K562 (cell line): ENCODE measurements at regions not wholly inside any gene's neighbourhood (a gene's known extent, or its start where the extent isn't known, plus 50 kb on each side); places are given as distances from the start of the nearest gene placed in this dataset.

Source experiments
- ATAC-seq: fragments of 200-7000 bp; cut with Tn5 transposase; 3 replicates; pipeline ENCODE4 v1.9.1; 2020; ENCODE audit warnings: moderate library complexity
- BruUV-seq: library from RNA; stranded (reverse); fragments of 400-500 nt; replicated peaks from 2 replicates; lab custom pipeline; 2021; lab: Mats Ljungman, UMichigan
- CTCF ChIA-PET: fragments of 300-600 bp; formaldehyde crosslinking; extraction: SDS; loops from one replicate; lab custom pipeline; 2021; ENCODE audit warnings: low intra/inter-chr PET ratio; lab: Yijun Ruan, JAX
- POLR2A ChIA-PET: fragments of 300-600, 350-650 bp; sonication (Branson Sonifier 250); formaldehyde crosslinking; extraction: SDS; loops from one replicate; lab custom pipeline; 2021; ENCODE audit warnings: antibody characterized with exemption, inconsistent platforms; lab: Yijun Ruan, JAX
- DNase-seq, 4 experiments: peaks; one replicate each; pipeline versions ENCODE4 v3.0.0 to v3.0.0-alpha.2; 2011 to 2018; ENCODE audit warnings: low spot score in 3 of 4, mixed read lengths in 3 of 4; ENCODE audit errors: extremely low read depth in 1 of 4
- FAIRE-seq: peaks from 2 replicates; lab custom pipeline; 2011; peaks lifted over from hg19 to GRCh38; lab: Jason Lieb, UNC
- H2AFZ ChIP-seq: 2 replicates; pipeline ENCODE4 v1.6.0; 2011; ENCODE audit warnings: low read depth, low read length, control low read depth, inconsistent platforms
- H3K27ac ChIP-seq: fragments of 200-600 bp; 3 replicates; pipeline ENCODE4 v1.8.0; 2011; ENCODE audit warnings: low read depth, mild to moderate bottlenecking, control low read depth, inconsistent platforms, low read length, moderate library complexity, mixed read lengths; ENCODE audit errors: extremely low read depth
- H3K27me3 ChIP-seq, 2 experiments: fragments of 300-600 bp in 1 of 2; 2 replicates in 1 of 2; 3 replicates in 1 of 2; pipeline versions ENCODE4 v1.6.0 to v1.8.0; 2011; ENCODE audit warnings: inconsistent platforms in 2 of 2, low read length in 2 of 2, mild to moderate bottlenecking in 1 of 2, mixed read lengths in 1 of 2, moderate library complexity in 1 of 2; ENCODE audit not compliant: control insufficient read depth in 2 of 2, insufficient read depth in 2 of 2
- H3K36me3 ChIP-seq: fragments of 300-600 bp; 3 replicates; pipeline ENCODE4 v1.8.0; 2011; ENCODE audit warnings: mild to moderate bottlenecking, low read length, inconsistent platforms; ENCODE audit not compliant: control insufficient read depth, insufficient read depth
- H3K4me1 ChIP-seq, 2 experiments: fragments of 200-600 bp in 1 of 2; replicated peaks in 1 of 2; 2 replicates in 1 of 2; 3 replicates in 1 of 2; pipeline versions ENCODE4 v1.5.1 to v1.8.0; 2011; ENCODE audit warnings: inconsistent platforms in 2 of 2, low read length in 2 of 2, mild to moderate bottlenecking in 1 of 2, mixed read lengths in 1 of 2, moderate library complexity in 1 of 2; ENCODE audit not compliant: control insufficient read depth in 2 of 2, insufficient read depth in 2 of 2
- H3K4me2 ChIP-seq: 2 replicates; pipeline ENCODE4 v1.6.1; 2011; ENCODE audit warnings: low read length, control low read depth, inconsistent platforms, mixed read lengths; ENCODE audit not compliant: insufficient read depth
- H3K4me3 ChIP-seq: fragments of 200-600 bp; sonication (generic), shearing (Covaris generic); 2 replicates; pipeline ENCODE4 v1.5.1; 2016; ENCODE audit warnings: control low read depth, inconsistent platforms
- H3K79me2 ChIP-seq: fragments of 200-600 bp; 3 replicates; pipeline ENCODE4 v1.8.0; 2011; ENCODE audit warnings: low read length, inconsistent platforms; ENCODE audit not compliant: control insufficient read depth, insufficient read depth
- H3K9ac ChIP-seq, 2 experiments: 2 replicates each; pipeline versions ENCODE4 v1.6.0 to v1.6.1; 2011; ENCODE audit warnings: low read depth in 2 of 2, low read length in 2 of 2, control low read depth in 1 of 2, inconsistent platforms in 1 of 2, mild to moderate bottlenecking in 1 of 2, mixed read lengths in 1 of 2; ENCODE audit not compliant: insufficient read depth in 1 of 2
- H3K9me1 ChIP-seq: one replicate; pipeline ENCODE4 v1.6.0; 2011; ENCODE audit warnings: inconsistent platforms, mild to moderate bottlenecking, low read length, moderate library complexity; ENCODE audit not compliant: control insufficient read depth, insufficient read depth
- H3K9me3 ChIP-seq: replicated peaks from 2 replicates; pipeline ENCODE4 v1.5.1; 2011; ENCODE audit warnings: low read depth, low read length, inconsistent platforms; ENCODE audit not compliant: control insufficient read depth, insufficient read depth
- H4K20me1 ChIP-seq: replicated peaks from 2 replicates; pipeline ENCODE4 v1.6.1; 2011; ENCODE audit warnings: low read length, inconsistent platforms, mixed read lengths; ENCODE audit not compliant: control insufficient read depth, insufficient read depth
- ADNP ChIP-seq: fragments of 200-800 bp; sonication (Bioruptor generic); IDR thresholded peaks from 2 replicates; pipeline ENCODE4 v1.6.1; 2016; ENCODE audit warnings: missing genetic modification characterization, missing compliant biosample characterization
- BCL6 ChIP-seq: fragments of 250-450 bp; sonication (Bioruptor Pico); IDR thresholded peaks from 2 replicates; pipeline ENCODE4 v1.4.0; 2020
- CCNT2 ChIP-seq: IDR thresholded peaks from 2 replicates; pipeline ENCODE4 v1.6.1; 2011; ENCODE audit warnings: borderline replicate concordance, low read depth, mild to moderate bottlenecking, moderate library complexity, mixed read lengths, low read length; ENCODE audit not compliant: insufficient read length; ENCODE audit errors: extremely low read depth
- CGGBP1 ChIP-seq: fragments of 250-450 bp; sonication (Bioruptor Pico); IDR thresholded peaks from 2 replicates; pipeline ENCODE4 v1.9.0; 2021; ENCODE audit warnings: mild to moderate bottlenecking
- CREM ChIP-seq: IDR thresholded peaks from 2 replicates; pipeline ENCODE4 v1.6.1; 2014; ENCODE audit warnings: antibody characterized with exemption, low read depth
- FOXP4 ChIP-seq: sonication (generic); formaldehyde crosslinking; IDR thresholded peaks from 2 replicates; pipeline ENCODE4 v1.8.0; 2022; ENCODE audit warnings: mild to moderate bottlenecking, missing genetic modification reagents, borderline replicate concordance
- KLF16 ChIP-seq: IDR thresholded peaks from 2 replicates; pipeline ENCODE4 v1.6.1; 2016; ENCODE audit warnings: antibody characterized with exemption
- RBM17 ChIP-seq: fragments of 200-400 bp; formaldehyde crosslinking; IDR thresholded peaks from 2 replicates; pipeline ENCODE4 v1.6.1; 2017; ENCODE audit warnings: low read depth, mild to moderate bottlenecking, low read length, borderline replicate concordance
- RBM34 ChIP-seq: fragments of 200-400 bp; formaldehyde crosslinking; IDR thresholded peaks from 2 replicates; pipeline ENCODE4 v1.6.1; 2018; ENCODE audit warnings: low read length, borderline replicate concordance; ENCODE audit not compliant: insufficient read depth
- SMARCA4 ChIP-seq: fragments of 450-650 bp; IDR thresholded peaks from 2 replicates; pipeline ENCODE4 v1.6.1; 2016
- TAF15 ChIP-seq: fragments of 200-400 bp; formaldehyde crosslinking; IDR thresholded peaks from 2 replicates; pipeline ENCODE4 v1.6.1; 2017; ENCODE audit warnings: mild to moderate bottlenecking, low read depth, low read length, moderate library complexity
- ZNF12 ChIP-seq: sonication (generic); formaldehyde crosslinking; IDR thresholded peaks from 2 replicates; pipeline ENCODE4 v1.4.0; 2020; ENCODE audit warnings: mild to moderate bottlenecking, missing genetic modification reagents
- ZNF77 ChIP-seq: fragments of 250-450 bp; sonication (Bioruptor Pico); IDR thresholded peaks from 2 replicates; pipeline ENCODE4 v1.5.0; 2020
- WGBS: fragments of 100-300 bp; shearing (Covaris generic); methylation state at CpG from one replicate; pipeline ENCODE4 v1.1.6; 2016; ENCODE audit warnings: low coverage, mixed read lengths; ENCODE audit not compliant: insufficient coverage; ENCODE audit errors: missing lambda C conversion rate; 5-methylcytosine and 5-hydroxymethylcytosine counted together
- in situ Hi-C: fragments of 300-500 bp; cut with MboI; formaldehyde crosslinking; loops from 4 replicates; pipeline ENCODE4 v1.15.0; 2018; ENCODE audit warnings: inconsistent platforms, mixed read lengths
- intact Hi-C: fragments of 100-400 bp; cut with micrococcal nuclease; formaldehyde crosslinking; loops from 2 replicates; pipeline ENCODE4 v1.14.2; 2022
- TF ChIP-seq, protein P1 (sequence below): IDR thresholded peaks from 3 replicates; pipeline ENCODE4 v1.6.1; 2011; ENCODE audit warnings: borderline replicate concordance, mild to moderate bottlenecking, moderate library complexity; ENCODE audit not compliant: insufficient read length; ENCODE audit errors: extremely low read depth
- TF ChIP-seq, protein P2 (sequence below), 2 experiments: fragments of 450-650 bp; conservative IDR thresholded peaks; 2 replicates each; pipeline ENCODE4 v1.6.1; 2017; ENCODE audit warnings: mild to moderate bottlenecking in 2 of 2, moderate library complexity in 2 of 2

DNA sequence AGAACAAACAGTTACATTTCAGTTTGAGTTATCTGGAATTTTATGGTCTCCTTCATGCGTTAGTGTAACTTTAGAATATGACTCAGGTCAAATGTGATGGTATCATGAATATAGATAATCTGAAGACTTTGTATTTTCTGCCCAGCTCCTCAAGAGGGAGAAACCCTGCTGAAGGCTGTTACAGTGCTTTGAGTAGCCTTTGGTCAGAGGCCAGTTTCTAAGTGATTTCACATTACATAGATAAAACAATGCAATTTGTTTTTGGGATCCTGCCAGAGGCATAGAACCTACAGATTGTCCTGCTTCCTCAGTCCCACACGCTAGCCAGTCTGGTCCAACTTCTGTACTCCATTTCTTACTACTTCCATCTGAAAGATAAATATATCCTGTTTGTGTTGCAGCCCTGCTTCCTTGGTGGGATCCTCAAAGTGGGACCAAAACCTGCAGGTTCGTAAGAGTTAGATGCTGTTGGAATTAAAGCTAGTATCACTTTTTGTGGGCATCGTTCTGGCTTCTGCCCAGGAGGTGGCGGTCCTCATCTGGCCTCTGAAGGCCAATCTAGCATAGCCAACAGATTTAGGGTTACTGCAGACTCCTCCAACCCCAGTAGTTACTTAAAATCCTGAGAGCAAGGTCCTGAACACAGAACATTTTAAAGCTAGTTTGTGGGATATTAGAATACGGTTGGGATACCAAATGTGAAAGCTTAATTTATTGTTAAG is 645.8 kb upstream of the USP24 start:
- Histone ChIP-seq H3K9me3 (no peaks in the 10 kb centered on the region), H3K4me3 (no peak overlapping the region), H3K79me2 (no peaks in the 10 kb centered on the region), H3K9ac (no peak overlapping the region), H3K4me2 (no peak overlapping the region), H4K20me1 (no peaks in the 10 kb centered on the region), H3K4me1 (no peaks in the 10 kb centered on the region), H2AFZ (no peak overlapping the region), H3K27me3 (no peaks in the 10 kb centered on the region), H3K36me3 (no peaks in the 10 kb centered on the region), H3K27ac (no peak overlapping the region), H3K9me1 (no peaks in the 10 kb centered on the region)
- ATAC-seq (no peak), DNase-seq (no peak), FAIRE-seq (no peak)
- WGBS: 0% methylated on average over 6 of the region's 6 CpGs
- in situ Hi-C loops (no loop called here), intact Hi-C loops (no loop called here)
- BruUV-seq: no TSS peak
- POLR2A ChIA-PET: interaction anchor here (0.6 to 0.7 kb wide), 2 partner anchors 174 to 601 kb away, joined by 3 read pairs; no protein-coding TSS in a partner anchor
- CTCF ChIA-PET: no interaction called here
- TF ChIP-seq ZNF77 (CRISPR knock-in tag) (no peak), CCNT2 (no peak), ZNF12 (CRISPR knock-in tag) (no peak), BCL6 (CRISPR knock-in tag) (no peak), TAF15 (no peak), ADNP (tag) (no peak), RBM34 (no peak), CGGBP1 (CRISPR knock-in tag) (no peak), KLF16 (no peak), SMARCA4 (no peak), FOXP4 (CRISPR knock-in tag) (no peak), RBM17 (no peak), CREM (no peak)
- TF ChIP-seq, protein P1, sequence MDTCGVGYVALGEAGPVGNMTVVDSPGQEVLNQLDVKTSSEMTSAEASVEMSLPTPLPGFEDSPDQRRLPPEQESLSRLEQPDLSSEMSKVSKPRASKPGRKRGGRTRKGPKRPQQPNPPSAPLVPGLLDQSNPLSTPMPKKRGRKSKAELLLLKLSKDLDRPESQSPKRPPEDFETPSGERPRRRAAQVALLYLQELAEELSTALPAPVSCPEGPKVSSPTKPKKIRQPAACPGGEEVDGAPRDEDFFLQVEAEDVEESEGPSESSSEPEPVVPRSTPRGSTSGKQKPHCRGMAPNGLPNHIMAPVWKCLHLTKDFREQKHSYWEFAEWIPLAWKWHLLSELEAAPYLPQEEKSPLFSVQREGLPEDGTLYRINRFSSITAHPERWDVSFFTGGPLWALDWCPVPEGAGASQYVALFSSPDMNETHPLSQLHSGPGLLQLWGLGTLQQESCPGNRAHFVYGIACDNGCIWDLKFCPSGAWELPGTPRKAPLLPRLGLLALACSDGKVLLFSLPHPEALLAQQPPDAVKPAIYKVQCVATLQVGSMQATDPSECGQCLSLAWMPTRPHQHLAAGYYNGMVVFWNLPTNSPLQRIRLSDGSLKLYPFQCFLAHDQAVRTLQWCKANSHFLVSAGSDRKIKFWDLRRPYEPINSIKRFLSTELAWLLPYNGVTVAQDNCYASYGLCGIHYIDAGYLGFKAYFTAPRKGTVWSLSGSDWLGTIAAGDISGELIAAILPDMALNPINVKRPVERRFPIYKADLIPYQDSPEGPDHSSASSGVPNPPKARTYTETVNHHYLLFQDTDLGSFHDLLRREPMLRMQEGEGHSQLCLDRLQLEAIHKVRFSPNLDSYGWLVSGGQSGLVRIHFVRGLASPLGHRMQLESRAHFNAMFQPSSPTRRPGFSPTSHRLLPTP: no peak
- TF ChIP-seq, protein P2, sequence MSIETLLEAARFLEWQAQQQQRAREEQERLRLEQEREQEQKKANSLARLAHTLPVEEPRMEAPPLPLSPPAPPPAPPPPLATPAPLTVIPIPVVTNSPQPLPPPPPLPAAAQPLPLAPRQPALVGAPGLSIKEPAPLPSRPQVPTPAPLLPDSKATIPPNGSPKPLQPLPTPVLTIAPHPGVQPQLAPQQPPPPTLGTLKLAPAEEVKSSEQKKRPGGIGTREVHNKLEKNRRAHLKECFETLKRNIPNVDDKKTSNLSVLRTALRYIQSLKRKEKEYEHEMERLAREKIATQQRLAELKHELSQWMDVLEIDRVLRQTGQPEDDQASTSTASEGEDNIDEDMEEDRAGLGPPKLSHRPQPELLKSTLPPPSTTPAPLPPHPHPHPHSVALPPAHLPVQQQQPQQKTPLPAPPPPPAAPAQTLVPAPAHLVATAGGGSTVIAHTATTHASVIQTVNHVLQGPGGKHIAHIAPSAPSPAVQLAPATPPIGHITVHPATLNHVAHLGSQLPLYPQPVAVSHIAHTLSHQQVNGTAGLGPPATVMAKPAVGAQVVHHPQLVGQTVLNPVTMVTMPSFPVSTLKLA (conservative IDR thresholded peaks at IDR 0.05): no peak
